Activated T-cell treated with anti-CD3 and anti-CD28 coated beads for 24 hours (primary cell): ENCODE measurements at regions not wholly inside any gene's neighbourhood (a gene's known extent, or its start where the extent isn't known, plus 50 kb on each side); places are given as distances from the start of the nearest gene placed in this dataset.

Source experiments
- DNase-seq: peaks from one replicate; pipeline ENCODE4 v3.0.0-alpha.2; 2020; ENCODE audit warnings: low read depth

- no peak for DNase-seq
Observed at GRCh38 chr2:219769090-219769910, 141.9 kb downstream of the SLC4A3 start.

- no peak for DNase-seq
Observed at GRCh38 chr2:219772103-219772635, 144.7 kb downstream of the SLC4A3 start.

GRCh38 chr2:219772697-219773096, 145.3 kb downstream of the SLC4A3 start:
- no peak for DNase-seq

- no peak for DNase-seq
Observed at GRCh38 chr2:219775506-219775905, 148.1 kb downstream of the SLC4A3 start.

GRCh38 chr2:219777388-219777787, 150.0 kb downstream of the SLC4A3 start:
- DNase-seq, result no peak

- DNase-seq, result no peak
Observed at GRCh38 chr2:219778189-219778588, 150.8 kb downstream of the SLC4A3 start.

GRCh38 chr2:219782737-219783348, 155.4 kb downstream of the SLC4A3 start:
- no peak for DNase-seq

GRCh38 chr2:219783359-219783975, 156.0 kb downstream of the SLC4A3 start:
- DNase-seq, result no peak

- no peak for DNase-seq
Observed at GRCh38 chr2:219784178-219784577, 156.7 kb downstream of the SLC4A3 start.

- no peak for DNase-seq
Observed at GRCh38 chr2:219789476-219789875, 162.0 kb downstream of the SLC4A3 start.

- no peak for DNase-seq
Observed at GRCh38 chr2:219792446-219792845, 165.0 kb downstream of the SLC4A3 start.

GRCh38 chr2:219798430-219798829, 171.0 kb downstream of the SLC4A3 start:
- no peak for DNase-seq

- no peak for DNase-seq
Observed at GRCh38 chr2:219803294-219803693, 175.9 kb downstream of the SLC4A3 start.

GRCh38 chr2:219810895-219811294, 183.5 kb downstream of the SLC4A3 start:
- no peak for DNase-seq

GRCh38 chr2:219812672-219813071, 185.2 kb downstream of the SLC4A3 start:
- DNase-seq, result no peak

GRCh38 chr2:219820767-219821166, 193.3 kb downstream of the SLC4A3 start:
- no peak for DNase-seq

- DNase-seq, result no peak
Observed at GRCh38 chr2:219823574-219823973, 196.1 kb downstream of the SLC4A3 start.

- DNase-seq, result no peak
Observed at GRCh38 chr2:219824996-219825395, 197.6 kb downstream of the SLC4A3 start.

GRCh38 chr2:219828127-219828526, 200.7 kb downstream of the SLC4A3 start:
- no peak for DNase-seq

- no peak for DNase-seq
Observed at GRCh38 chr2:219829667-219830352, 202.4 kb downstream of the SLC4A3 start.

- DNase-seq, result no peak
Observed at GRCh38 chr2:219830353-219830738, 202.9 kb downstream of the SLC4A3 start.

- DNase-seq, result no peak
Observed at GRCh38 chr2:219831957-219832356, 204.5 kb downstream of the SLC4A3 start.
